ENCODE measurements at regions not wholly inside any gene's neighbourhood (a gene's known extent, or its start where the extent isn't known, plus 50 kb on each side); places are given as distances from the start of the nearest gene placed in this dataset.

DNA sequence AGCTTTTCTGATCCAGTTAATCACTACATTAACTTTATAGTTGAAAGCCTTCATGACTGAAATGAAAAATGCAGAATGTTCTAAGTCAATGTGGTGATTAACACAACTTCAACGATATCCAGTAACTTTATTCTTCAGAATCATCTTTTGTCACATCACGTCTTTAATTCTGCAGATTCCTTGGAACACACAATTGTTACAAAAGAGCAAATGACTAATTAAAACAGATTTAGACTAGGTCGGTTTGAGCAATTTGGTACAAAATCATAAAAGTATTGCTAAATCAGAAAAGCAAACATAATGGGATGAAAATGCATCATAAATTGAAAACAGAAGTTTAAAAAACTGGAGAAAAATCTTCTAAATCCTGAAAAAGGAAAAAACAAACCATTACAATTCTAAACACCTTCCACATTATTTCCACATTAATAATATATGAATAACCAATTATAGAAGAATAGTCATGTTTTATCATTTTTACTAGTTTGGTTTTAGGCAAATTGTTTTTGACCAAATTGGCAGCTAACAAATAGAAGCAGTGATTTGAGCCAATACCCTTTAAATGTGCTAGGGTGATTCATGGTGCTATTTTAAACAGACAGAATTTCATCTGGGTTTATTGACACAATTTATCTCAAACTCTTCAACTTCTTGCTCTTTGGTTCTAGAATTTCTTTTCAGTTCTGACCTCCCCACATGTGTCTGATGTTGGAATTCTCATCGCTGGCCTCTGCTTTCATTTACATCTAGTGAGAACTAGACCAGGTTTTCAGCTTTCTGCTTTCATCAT is 468.1 kb upstream of the PTBP2 start:
- TF ChIP-seq, protein P1, sequence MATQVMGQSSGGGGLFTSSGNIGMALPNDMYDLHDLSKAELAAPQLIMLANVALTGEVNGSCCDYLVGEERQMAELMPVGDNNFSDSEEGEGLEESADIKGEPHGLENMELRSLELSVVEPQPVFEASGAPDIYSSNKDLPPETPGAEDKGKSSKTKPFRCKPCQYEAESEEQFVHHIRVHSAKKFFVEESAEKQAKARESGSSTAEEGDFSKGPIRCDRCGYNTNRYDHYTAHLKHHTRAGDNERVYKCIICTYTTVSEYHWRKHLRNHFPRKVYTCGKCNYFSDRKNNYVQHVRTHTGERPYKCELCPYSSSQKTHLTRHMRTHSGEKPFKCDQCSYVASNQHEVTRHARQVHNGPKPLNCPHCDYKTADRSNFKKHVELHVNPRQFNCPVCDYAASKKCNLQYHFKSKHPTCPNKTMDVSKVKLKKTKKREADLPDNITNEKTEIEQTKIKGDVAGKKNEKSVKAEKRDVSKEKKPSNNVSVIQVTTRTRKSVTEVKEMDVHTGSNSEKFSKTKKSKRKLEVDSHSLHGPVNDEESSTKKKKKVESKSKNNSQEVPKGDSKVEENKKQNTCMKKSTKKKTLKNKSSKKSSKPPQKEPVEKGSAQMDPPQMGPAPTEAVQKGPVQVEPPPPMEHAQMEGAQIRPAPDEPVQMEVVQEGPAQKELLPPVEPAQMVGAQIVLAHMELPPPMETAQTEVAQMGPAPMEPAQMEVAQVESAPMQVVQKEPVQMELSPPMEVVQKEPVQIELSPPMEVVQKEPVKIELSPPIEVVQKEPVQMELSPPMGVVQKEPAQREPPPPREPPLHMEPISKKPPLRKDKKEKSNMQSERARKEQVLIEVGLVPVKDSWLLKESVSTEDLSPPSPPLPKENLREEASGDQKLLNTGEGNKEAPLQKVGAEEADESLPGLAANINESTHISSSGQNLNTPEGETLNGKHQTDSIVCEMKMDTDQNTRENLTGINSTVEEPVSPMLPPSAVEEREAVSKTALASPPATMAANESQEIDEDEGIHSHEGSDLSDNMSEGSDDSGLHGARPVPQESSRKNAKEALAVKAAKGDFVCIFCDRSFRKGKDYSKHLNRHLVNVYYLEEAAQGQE (IDR thresholded peaks at IDR 0.05): no peak
- TF ChIP-seq TAF1 (conservative IDR thresholded peaks at IDR 0.05): no peak
- no peak for TF ChIP-seq GABPA (IDR thresholded peaks at IDR 0.05 in 1 of 2, conservative IDR thresholded peaks at IDR 0.05 in 1 of 2)
- TF ChIP-seq, protein P2, sequence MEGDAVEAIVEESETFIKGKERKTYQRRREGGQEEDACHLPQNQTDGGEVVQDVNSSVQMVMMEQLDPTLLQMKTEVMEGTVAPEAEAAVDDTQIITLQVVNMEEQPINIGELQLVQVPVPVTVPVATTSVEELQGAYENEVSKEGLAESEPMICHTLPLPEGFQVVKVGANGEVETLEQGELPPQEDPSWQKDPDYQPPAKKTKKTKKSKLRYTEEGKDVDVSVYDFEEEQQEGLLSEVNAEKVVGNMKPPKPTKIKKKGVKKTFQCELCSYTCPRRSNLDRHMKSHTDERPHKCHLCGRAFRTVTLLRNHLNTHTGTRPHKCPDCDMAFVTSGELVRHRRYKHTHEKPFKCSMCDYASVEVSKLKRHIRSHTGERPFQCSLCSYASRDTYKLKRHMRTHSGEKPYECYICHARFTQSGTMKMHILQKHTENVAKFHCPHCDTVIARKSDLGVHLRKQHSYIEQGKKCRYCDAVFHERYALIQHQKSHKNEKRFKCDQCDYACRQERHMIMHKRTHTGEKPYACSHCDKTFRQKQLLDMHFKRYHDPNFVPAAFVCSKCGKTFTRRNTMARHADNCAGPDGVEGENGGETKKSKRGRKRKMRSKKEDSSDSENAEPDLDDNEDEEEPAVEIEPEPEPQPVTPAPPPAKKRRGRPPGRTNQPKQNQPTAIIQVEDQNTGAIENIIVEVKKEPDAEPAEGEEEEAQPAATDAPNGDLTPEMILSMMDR (IDR thresholded peaks at IDR 0.05; ENCODE audit: low read depth, low read length, missing input control): no peak
- TF ChIP-seq RAD21 (IDR thresholded peaks at IDR 0.05): no peak
- TF ChIP-seq, protein P3, sequence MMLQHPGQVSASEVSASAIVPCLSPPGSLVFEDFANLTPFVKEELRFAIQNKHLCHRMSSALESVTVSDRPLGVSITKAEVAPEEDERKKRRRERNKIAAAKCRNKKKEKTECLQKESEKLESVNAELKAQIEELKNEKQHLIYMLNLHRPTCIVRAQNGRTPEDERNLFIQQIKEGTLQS (IDR thresholded peaks at IDR 0.05): no peak
- TF ChIP-seq, protein P4, sequence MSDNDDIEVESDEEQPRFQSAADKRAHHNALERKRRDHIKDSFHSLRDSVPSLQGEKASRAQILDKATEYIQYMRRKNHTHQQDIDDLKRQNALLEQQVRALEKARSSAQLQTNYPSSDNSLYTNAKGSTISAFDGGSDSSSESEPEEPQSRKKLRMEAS (IDR thresholded peaks at IDR 0.05): no peak
- no peak for TF ChIP-seq HNF4G (IDR thresholded peaks at IDR 0.05)
- TF ChIP-seq RXRA (IDR thresholded peaks at IDR 0.05): no peak
- TF ChIP-seq NR2F2 (IDR thresholded peaks at IDR 0.05): no peak
- TF ChIP-seq EGR1 (IDR thresholded peaks at IDR 0.05; ENCODE audit: low read depth in 2 of 2): no peak
- no peak for TF ChIP-seq JUND (IDR thresholded peaks at IDR 0.05)
- no peak for TF ChIP-seq SP1 (IDR thresholded peaks at IDR 0.05)

Data from liver (tissue), 3 donors.